Memory B cell (primary cell): ENCODE measurements at regions not wholly inside any gene's neighbourhood (a gene's known extent, or its start where the extent isn't known, plus 50 kb on each side); places are given as distances from the start of the nearest gene placed in this dataset.
"Not testable (repeated sequence)": the region's sequence is repeated elsewhere in the genome, so short reads cannot be mapped to it uniquely, and the experiment has no call there.

Source experiments
- ATAC-seq: fragments of 150-1000 bp; cut with Tn5 transposase; 2 replicates; pipeline ENCODE4 v1.10.0; 2021; ENCODE audit warnings: low read depth, mild to moderate bottlenecking, moderate library complexity
- DNase-seq, 2 donors: peaks; one replicate each; pipeline ENCODE4 v3.0.0; 2022; ENCODE audit warnings: low spot score in 2 of 2
- H3K27ac Mint-ChIP-seq: one replicate; pipeline ENCODE4 v1.8.0; 2022; ENCODE audit warnings: mild to moderate bottlenecking, moderate library complexity, mixed read lengths
- H3K27me3 Mint-ChIP-seq: one replicate; pipeline ENCODE4 v1.8.0; 2022; ENCODE audit warnings: mixed read lengths
- H3K36me3 Mint-ChIP-seq: one replicate; pipeline ENCODE4 v1.8.0; 2022; ENCODE audit warnings: mild to moderate bottlenecking, mixed read lengths
- H3K4me1 Mint-ChIP-seq: one replicate; pipeline ENCODE4 v1.8.0; 2022; ENCODE audit warnings: mixed read lengths
- H3K4me3 Mint-ChIP-seq: one replicate; pipeline ENCODE4 v1.8.0; 2022; ENCODE audit warnings: mild to moderate bottlenecking, moderate library complexity, mixed read lengths
- H3K9me3 Mint-ChIP-seq: one replicate; pipeline ENCODE4 v1.8.0; 2022; ENCODE audit warnings: mixed read lengths

DNA sequence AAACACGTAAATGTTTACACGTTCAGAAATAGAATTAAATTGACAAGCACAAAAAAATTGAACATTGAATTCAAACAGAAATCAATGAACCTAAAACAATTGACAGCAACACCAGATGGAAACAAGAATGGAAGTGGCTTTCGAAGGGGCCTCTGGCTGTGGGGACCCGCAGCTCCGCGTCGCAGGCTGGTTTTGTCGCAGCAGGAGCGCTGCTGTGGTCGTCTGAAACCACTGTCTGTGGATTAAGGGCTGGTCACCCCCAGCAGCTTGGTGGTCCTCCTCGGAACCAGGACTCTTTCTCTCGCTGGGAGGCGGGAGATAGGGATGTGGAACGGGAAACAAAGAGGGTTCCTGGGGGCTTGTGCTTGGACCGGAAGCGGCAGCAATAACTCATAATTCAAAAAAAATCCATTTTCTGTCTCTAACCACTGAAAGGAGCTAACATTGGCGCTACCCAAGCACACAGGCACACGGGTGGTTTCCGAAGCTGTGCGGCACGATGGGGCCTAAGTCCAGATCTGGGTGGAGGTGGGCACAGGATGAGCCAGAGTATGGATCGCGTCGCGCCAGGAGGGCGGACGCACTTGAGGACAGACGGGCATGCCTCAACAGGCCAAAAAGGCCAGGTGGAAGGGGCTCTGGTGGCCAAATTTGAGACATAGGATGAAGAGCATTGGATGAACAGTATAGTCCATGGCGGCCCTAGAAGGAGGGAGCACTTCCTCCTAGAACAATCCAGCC, 346.0 kb downstream of the CNTNAP3B start:
- H3K36me3 Mint-ChIP-seq, H3K27me3 Mint-ChIP-seq: not testable (repeated sequence)

DNA sequence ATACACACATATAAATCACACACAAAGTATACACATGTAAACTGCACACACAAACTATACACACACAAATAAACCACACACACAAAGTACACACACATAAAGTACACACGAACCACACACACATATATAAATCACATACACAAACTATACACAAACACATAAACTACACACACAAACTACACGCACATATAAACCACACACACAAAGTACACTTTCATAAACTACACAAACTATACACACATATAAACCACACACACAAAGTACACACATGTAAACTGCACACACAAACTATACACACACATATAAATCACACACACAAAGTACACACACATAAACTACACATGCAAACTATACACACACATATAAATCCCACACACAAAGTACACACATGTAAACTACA, 347.3 kb downstream of the CNTNAP3B start:
- H3K27me3 Mint-ChIP-seq, H3K27ac Mint-ChIP-seq, DNase-seq, ATAC-seq, H3K4me3 Mint-ChIP-seq, H3K9me3 Mint-ChIP-seq, H3K4me1 Mint-ChIP-seq, H3K36me3 Mint-ChIP-seq: not testable (repeated sequence)

More for the DNA sequence above, 346.0 kb downstream of the CNTNAP3B start:
- H3K4me3 Mint-ChIP-seq, H3K4me1 Mint-ChIP-seq, H3K27ac Mint-ChIP-seq, DNase-seq, ATAC-seq, H3K9me3 Mint-ChIP-seq: not testable (repeated sequence)

DNA sequence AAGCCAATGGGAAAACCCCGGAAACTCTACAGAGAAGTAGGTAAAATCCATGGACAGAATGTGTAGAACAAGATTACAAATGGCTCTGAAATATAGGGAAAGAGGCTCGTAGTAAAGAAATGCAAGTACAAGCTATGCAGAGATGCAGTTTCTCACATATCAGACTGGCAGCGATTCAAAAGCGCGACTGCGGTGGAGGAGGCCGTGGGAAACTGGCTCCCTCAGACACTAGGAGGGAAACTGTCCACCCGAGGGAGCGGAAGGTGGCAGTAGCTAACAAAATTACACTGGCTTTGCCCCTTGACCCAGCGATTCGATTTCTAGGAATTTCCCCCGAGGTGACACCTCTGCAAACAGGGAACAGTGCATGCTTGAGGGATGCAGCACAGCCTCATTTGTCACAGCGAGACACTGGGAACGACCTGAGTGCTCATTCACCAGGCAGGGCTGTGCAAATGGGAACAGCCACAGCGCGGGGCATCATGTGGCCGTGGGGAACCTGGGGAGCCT, 349.3 kb downstream of the CNTNAP3B start:
- not testable (repeated sequence) for H3K4me3 Mint-ChIP-seq, ATAC-seq, DNase-seq, H3K4me1 Mint-ChIP-seq, H3K27ac Mint-ChIP-seq, H3K36me3 Mint-ChIP-seq, H3K9me3 Mint-ChIP-seq, H3K27me3 Mint-ChIP-seq

DNA sequence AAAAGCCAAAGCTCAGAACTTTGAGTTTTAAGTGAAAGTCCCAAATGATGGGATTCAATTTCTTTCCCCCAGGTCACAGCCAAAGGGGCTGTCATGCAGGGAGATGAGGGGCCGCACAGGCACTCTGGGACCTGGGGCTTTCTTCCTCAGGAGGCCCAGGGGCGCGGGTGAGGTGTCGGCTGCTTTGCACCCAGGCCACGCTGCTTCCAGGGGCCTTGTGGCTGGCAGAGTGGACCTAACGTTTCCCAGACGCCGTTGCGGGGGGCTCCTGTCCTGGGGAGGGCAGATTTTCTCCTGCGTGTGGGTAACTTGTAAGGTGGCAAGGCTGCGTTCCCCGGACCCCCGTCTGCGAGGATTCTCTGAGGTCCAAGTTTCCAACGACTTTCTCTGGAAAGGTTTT, 350.0 kb downstream of the CNTNAP3B start:
- H3K27ac Mint-ChIP-seq, H3K27me3 Mint-ChIP-seq, H3K36me3 Mint-ChIP-seq, ATAC-seq, DNase-seq, H3K4me3 Mint-ChIP-seq, H3K9me3 Mint-ChIP-seq, H3K4me1 Mint-ChIP-seq: not testable (repeated sequence)

DNA sequence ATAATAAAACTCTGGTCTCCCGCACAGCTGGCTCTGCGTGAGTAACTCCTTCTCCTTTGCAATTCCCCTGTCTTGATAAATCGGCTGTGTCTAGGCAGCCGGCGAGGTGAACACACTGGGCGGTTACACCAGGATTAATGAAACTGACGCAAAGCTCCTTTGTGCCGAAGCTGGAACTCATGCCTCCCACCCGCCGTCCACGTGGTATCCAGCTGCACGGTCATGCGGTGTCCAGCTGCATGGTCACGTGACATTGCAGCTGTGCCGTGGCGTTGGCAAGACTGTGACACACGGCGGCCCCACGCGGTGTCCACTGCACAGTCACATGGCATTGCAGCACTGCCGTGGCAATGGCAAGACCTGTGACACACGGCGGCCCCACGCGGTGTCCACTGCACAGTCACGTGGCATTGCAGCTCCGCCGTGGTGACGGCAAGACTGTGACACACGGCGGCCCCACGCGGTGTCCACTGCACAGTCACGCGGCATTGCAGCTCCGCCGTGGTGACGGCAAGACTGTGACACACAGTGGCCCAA, 350.6 kb downstream of the CNTNAP3B start:
- H3K27ac Mint-ChIP-seq, H3K4me3 Mint-ChIP-seq, H3K4me1 Mint-ChIP-seq, H3K36me3 Mint-ChIP-seq, ATAC-seq, H3K9me3 Mint-ChIP-seq, H3K27me3 Mint-ChIP-seq, DNase-seq: not testable (repeated sequence)

DNA sequence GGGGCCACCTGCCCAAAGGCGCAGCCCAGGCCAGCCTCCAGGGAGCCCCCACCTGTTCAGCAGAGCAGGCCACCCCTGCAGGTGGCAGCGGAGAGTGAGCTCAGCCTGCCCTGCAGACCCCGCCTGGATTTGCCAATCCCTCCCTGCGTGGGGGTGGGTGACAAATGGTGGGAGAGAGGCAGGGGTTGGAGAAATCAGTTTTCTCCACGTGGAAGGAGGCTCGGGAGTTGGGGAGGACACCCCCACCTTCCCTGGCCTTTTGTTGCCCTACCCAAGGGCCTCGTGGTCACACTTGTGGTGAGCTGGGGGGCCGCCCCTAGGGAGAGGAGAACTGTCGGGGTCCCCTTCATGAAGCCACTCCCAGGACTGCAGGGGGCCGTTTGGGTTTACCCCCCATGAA, 351.7 kb downstream of the CNTNAP3B start:
- ATAC-seq, H3K36me3 Mint-ChIP-seq, H3K27me3 Mint-ChIP-seq, H3K9me3 Mint-ChIP-seq, DNase-seq, H3K4me1 Mint-ChIP-seq, H3K27ac Mint-ChIP-seq, H3K4me3 Mint-ChIP-seq: not testable (repeated sequence)

DNA sequence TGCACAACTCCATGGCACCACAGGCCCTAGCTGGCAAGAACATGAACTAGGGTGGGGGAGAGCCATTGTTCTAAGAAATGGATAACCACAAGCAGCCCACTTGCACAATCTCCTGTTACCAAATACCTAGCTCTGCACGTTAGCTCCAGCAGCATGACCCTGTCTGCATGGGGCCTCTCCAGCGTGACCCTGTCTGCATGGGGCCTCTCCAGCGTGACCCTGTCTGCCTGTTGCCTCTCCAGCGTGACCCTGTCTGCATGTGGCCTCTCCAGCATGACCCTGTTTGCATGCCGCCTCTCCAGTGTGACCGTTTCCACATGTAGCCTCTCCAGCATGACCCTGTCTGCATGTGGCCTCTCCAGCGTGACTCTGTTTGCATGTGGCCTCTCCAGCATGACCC, 356.7 kb downstream of the CNTNAP3B start:
- ATAC-seq, H3K9me3 Mint-ChIP-seq, DNase-seq, H3K27ac Mint-ChIP-seq, H3K4me3 Mint-ChIP-seq, H3K4me1 Mint-ChIP-seq, H3K27me3 Mint-ChIP-seq, H3K36me3 Mint-ChIP-seq: not testable (repeated sequence)

DNA sequence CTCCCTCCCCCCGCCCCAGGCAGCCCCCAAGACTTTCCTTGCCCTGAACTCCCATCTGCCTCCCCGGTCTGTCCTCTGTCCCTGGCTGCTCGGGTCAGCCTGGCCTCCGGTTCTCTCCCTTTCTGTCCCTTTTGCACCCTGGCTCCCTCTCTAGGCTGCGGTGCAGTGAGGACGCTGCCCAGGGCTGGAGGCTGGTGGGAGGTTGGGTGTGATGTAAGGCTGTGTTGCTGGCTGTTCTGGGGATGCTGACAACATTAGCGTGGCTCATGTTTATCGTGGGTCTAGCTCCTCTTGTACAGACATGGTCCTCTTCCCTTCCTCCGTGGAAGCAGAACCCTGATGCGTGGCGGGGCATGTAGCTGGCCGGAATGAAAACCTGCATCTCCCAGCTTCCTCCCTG, 357.5 kb downstream of the CNTNAP3B start:
- not testable (repeated sequence) for H3K27me3 Mint-ChIP-seq, H3K27ac Mint-ChIP-seq, H3K4me1 Mint-ChIP-seq, H3K36me3 Mint-ChIP-seq, DNase-seq, H3K4me3 Mint-ChIP-seq, ATAC-seq, H3K9me3 Mint-ChIP-seq

DNA sequence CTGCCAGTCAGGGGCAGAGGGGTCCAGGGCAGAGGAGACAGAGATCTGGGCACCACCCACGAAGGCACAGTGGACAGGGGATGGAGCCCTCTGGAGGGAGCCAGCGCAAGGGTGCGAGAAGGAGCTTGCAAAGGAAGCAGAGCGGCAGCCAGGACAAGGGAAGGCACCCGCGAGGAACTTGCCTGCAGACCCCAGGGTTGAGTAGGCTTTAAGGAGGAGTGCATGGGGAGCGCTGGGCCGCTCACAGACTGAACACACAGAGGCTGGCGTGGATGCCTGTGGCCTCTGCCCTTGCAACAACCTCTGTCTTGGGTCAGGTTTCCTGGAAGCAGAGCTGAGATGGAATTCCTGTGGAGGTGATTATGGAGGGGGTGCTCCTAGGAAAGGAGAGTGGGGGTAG, 374.4 kb downstream of the CNTNAP3B start:
- DNase-seq, H3K9me3 Mint-ChIP-seq, ATAC-seq, H3K27me3 Mint-ChIP-seq, H3K27ac Mint-ChIP-seq, H3K4me3 Mint-ChIP-seq, H3K4me1 Mint-ChIP-seq, H3K36me3 Mint-ChIP-seq: not testable (repeated sequence)

DNA sequence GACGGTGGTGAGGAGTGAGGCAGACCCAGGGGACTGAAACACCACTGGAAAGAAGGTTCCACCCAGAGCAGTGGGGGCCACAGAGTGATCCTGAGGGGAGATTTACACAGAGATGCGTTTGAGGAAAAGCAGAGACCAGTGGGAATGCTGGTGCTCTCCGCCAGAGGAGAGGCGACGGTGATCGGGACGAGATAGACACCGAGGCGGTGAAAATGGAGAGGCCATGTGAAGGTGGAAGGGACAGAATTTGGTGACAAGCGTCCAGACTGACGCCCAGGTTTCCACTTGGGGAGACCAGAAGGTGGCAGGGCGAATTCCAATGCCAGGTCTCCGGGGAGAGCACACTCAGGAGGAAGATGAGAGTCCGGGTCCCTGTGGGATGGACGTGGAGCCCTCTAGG, 374.8 kb downstream of the CNTNAP3B start:
- not testable (repeated sequence) for H3K9me3 Mint-ChIP-seq, H3K4me3 Mint-ChIP-seq, ATAC-seq, H3K4me1 Mint-ChIP-seq, DNase-seq, H3K27me3 Mint-ChIP-seq, H3K27ac Mint-ChIP-seq, H3K36me3 Mint-ChIP-seq

DNA sequence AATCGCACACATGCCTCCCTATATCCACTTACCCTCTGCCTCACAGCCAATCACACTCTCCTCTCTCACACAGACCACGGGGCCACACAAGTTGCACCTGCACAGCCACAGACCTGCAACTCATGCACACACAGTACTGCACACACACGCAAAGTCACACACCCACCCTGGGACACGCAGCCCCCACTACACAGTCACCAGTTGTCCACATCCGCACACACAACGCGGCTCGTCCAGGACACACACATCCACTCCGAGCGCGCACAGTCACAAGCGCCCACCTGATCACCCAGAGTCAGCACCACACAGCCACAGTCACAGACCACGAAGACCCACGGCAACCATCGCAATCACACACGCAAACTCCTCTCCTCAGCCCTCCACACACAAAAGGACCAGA, 387.3 kb downstream of the CNTNAP3B start:
- H3K4me1 Mint-ChIP-seq, H3K27ac Mint-ChIP-seq, H3K27me3 Mint-ChIP-seq, H3K9me3 Mint-ChIP-seq, H3K36me3 Mint-ChIP-seq, DNase-seq, H3K4me3 Mint-ChIP-seq, ATAC-seq: not testable (repeated sequence)

DNA sequence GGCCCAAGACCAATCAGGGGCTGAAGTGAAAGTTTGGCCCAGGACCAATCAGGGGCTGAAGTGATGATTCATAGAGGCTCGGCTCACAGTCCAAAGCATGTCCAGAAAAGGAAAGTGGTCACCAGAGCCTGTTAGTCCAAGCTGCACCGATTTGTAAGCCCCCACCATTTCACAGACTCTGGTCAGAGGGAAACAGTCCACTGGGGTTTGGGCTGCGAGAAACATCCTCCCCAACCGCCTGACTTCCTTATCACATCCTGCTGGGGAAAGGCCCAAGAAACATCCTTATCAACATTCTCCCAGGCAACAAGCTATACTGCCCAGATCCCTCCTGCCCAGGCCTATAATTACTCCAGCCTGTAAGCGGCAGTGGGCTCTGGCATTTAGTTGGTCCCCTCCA, 388.1 kb downstream of the CNTNAP3B start:
- not testable (repeated sequence) for H3K9me3 Mint-ChIP-seq, H3K36me3 Mint-ChIP-seq, H3K4me3 Mint-ChIP-seq, ATAC-seq, H3K4me1 Mint-ChIP-seq, H3K27ac Mint-ChIP-seq, H3K27me3 Mint-ChIP-seq, DNase-seq

DNA sequence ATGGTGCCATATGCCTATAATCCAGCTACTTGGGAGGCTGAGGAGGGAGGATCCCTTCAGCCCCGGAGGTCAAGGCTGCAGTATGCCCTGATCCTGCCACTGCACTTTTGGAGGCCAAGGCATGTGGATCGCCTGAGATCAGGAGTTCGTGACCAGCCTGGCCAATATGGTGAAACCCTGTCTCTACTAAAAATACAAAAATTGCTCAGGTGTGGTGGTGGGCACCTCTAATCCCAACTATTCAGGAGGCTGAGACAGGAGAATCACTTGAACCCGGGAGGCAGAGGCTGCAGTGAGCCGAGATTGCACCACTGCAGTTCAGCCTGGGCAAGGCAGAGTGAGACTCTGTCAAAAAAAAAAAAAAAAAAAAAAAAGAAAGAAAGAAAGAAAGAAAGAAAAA, 390.5 kb downstream of the CNTNAP3B start:
- H3K4me1 Mint-ChIP-seq, H3K9me3 Mint-ChIP-seq, H3K4me3 Mint-ChIP-seq, H3K27me3 Mint-ChIP-seq, H3K36me3 Mint-ChIP-seq, H3K27ac Mint-ChIP-seq, ATAC-seq, DNase-seq: not testable (repeated sequence)

DNA sequence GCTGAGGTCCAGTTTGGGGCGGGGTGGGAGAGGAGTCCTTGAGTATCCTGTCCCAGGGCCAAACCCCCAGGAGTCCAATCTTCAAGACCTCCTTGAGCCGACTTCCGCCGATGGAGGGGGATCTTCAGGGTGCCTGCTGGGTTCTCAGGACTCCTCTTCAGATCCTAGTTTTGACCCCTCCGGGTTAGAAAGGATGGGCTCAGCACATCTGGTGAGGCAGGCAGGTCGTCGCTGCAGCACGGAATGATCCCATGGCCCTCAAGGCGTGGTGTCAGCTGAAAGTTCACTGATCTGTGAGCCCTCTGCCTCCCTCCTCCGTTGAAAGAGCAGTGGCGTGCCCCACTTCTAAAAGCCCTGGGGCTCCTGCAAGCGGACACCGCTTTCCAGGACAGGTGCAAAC, 430.0 kb downstream of the CNTNAP3B start:
- not testable (repeated sequence) for ATAC-seq, DNase-seq

DNA sequence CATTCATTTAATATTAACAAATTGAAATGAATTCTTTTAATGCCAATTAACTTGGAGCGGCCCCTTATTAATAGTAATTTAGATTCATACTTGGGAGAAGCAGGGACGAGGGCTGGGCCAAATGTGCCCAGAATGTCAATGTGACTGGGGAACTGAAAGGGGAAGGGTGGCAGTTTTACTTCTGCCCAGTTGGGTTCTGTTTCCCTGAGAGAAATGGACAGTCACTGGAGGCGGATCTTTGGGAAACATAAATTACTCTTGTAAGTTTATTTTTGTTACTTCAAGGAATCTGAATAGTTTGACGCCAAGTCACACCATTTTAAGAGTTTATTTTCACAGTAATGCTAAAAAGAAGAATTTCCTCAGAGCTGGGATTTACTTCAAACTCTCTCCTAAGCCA, 432.1 kb downstream of the CNTNAP3B start:
- DNase-seq, H3K27ac Mint-ChIP-seq, H3K4me3 Mint-ChIP-seq, ATAC-seq, H3K9me3 Mint-ChIP-seq, H3K36me3 Mint-ChIP-seq, H3K27me3 Mint-ChIP-seq, H3K4me1 Mint-ChIP-seq: not testable (repeated sequence)

More for the DNA sequence above, 430.0 kb downstream of the CNTNAP3B start:
- H3K27ac Mint-ChIP-seq, H3K4me1 Mint-ChIP-seq, H3K9me3 Mint-ChIP-seq, H3K4me3 Mint-ChIP-seq, H3K36me3 Mint-ChIP-seq, H3K27me3 Mint-ChIP-seq: not testable (repeated sequence)
